ENCODE measurements at regions not wholly inside any gene's neighbourhood (a gene's known extent, or its start where the extent isn't known, plus 50 kb on each side); places are given as distances from the start of the nearest gene placed in this dataset.

GRCh38 chr10:31630861-31631567, 297.6 kb downstream of the ARHGAP12 start:
- no peak for DNase-seq (ENCODE audit: low spot score)

GRCh38 chr10:31625566-31625965, 303.1 kb downstream of the ARHGAP12 start:
- H3K36me3 Mint-ChIP-seq (ENCODE audit: low read depth) = peaks cover 15% of the 10 kb centered on the region
- H3K4me1 Mint-ChIP-seq (ENCODE audit: low read depth) = peaks cover 18% of the 10 kb centered on the region
- H3K9me3 Mint-ChIP-seq (ENCODE audit: low read depth) = peaks cover 37% of the 10 kb centered on the region
- no peak for TF ChIP-seq CTCF (IDR thresholded peaks at IDR 0.05)
- H3K4me3 Mint-ChIP-seq (ENCODE audit: unreplicated experiment) = no peak overlapping the region
- no peak overlapping the region for H3K27ac Mint-ChIP-seq (ENCODE audit: unreplicated experiment)
- no peaks in the 10 kb centered on the region for H3K27me3 Mint-ChIP-seq (ENCODE audit: low read depth)
- DNase-seq (ENCODE audit: low spot score) = no peak

More at GRCh38 chr10:31630861-31631567, 297.6 kb downstream of the ARHGAP12 start:
- no peaks in the 10 kb centered on the region for H3K27me3 Mint-ChIP-seq (ENCODE audit: low read depth)
- peaks cover 3% of the 10 kb centered on the region for H3K4me1 Mint-ChIP-seq (ENCODE audit: low read depth)
- H3K4me3 Mint-ChIP-seq (ENCODE audit: unreplicated experiment) = no peak overlapping the region
- H3K9me3 Mint-ChIP-seq (ENCODE audit: low read depth) = peaks cover 21% of the 10 kb centered on the region
- no peak overlapping the region for H3K27ac Mint-ChIP-seq (ENCODE audit: unreplicated experiment)
- peaks cover 6% of the 10 kb centered on the region for H3K36me3 Mint-ChIP-seq (ENCODE audit: low read depth)
- TF ChIP-seq CTCF (IDR thresholded peaks at IDR 0.05) = no peak

- no peak overlapping the region for H3K4me3 Mint-ChIP-seq (ENCODE audit: unreplicated experiment)
- no peaks in the 10 kb centered on the region for H3K27me3 Mint-ChIP-seq (ENCODE audit: low read depth)
- peaks cover 22% of the 10 kb centered on the region for H3K4me1 Mint-ChIP-seq (ENCODE audit: low read depth)
- no peak for TF ChIP-seq CTCF (IDR thresholded peaks at IDR 0.05)
- peaks cover 33% of the 10 kb centered on the region for H3K9me3 Mint-ChIP-seq (ENCODE audit: low read depth)
- peaks cover 15% of the 10 kb centered on the region for H3K36me3 Mint-ChIP-seq (ENCODE audit: low read depth)
- no peak overlapping the region for H3K27ac Mint-ChIP-seq (ENCODE audit: unreplicated experiment)
- no peak for DNase-seq (ENCODE audit: low spot score)
These were observed 304.0 kb downstream of the ARHGAP12 start for GRCh38 chr10:31624611-31625010.

- Mint-ChIP-seq H3K27me3 (ENCODE audit: low read depth) (no peaks in the 10 kb centered on the region), H3K4me3 (ENCODE audit: unreplicated experiment) (no peak overlapping the region), H3K4me1 (ENCODE audit: low read depth) (peaks cover 27% of the 10 kb centered on the region), H3K36me3 (ENCODE audit: low read depth) (peaks cover 15% of the 10 kb centered on the region), H3K27ac (ENCODE audit: unreplicated experiment) (no peak overlapping the region), H3K9me3 (ENCODE audit: low read depth) (peaks cover 33% of the 10 kb centered on the region)
- TF ChIP-seq CTCF (IDR thresholded peaks at IDR 0.05) = no peak
- DNase-seq (ENCODE audit: low spot score) = no peak
These were observed 304.7 kb downstream of the ARHGAP12 start for GRCh38 chr10:31623947-31624346.

GRCh38 chr10:31623466-31623865, 304.4 kb downstream of the ZEB1 start:
- H3K36me3 Mint-ChIP-seq (ENCODE audit: low read depth) = peaks cover 15% of the 10 kb centered on the region
- no peaks in the 10 kb centered on the region for H3K27me3 Mint-ChIP-seq (ENCODE audit: low read depth)
- no peak for TF ChIP-seq CTCF (IDR thresholded peaks at IDR 0.05)
- H3K27ac Mint-ChIP-seq (ENCODE audit: unreplicated experiment) = peak overlapping the region; percentile 0
- DNase-seq (ENCODE audit: low spot score) = no peak
- H3K9me3 Mint-ChIP-seq (ENCODE audit: low read depth) = peaks cover 33% of the 10 kb centered on the region
- H3K4me1 Mint-ChIP-seq (ENCODE audit: low read depth) = peaks cover 30% of the 10 kb centered on the region
- no peak overlapping the region for H3K4me3 Mint-ChIP-seq (ENCODE audit: unreplicated experiment)
